GM19328 (cell line): ENCODE measurements at regions not wholly inside any gene's neighbourhood (a gene's known extent, or its start where the extent isn't known, plus 50 kb on each side); places are given as distances from the start of the nearest gene placed in this dataset.
"Not testable (repeated sequence)": the region's sequence is repeated elsewhere in the genome, so short reads cannot be mapped to it uniquely, and the experiment has no call there.

Source experiments
- ATAC-seq: cut with Tn5 transposase; IDR thresholded peaks from one replicate; pipeline ENCODE4 v1.9.1; 2021; ENCODE audit warnings: mild to moderate bottlenecking, moderate library complexity; ENCODE audit not compliant: unreplicated experiment

GRCh38 chr1:185409345-185409744, 92.3 kb upstream of the IVNS1ABP start:
- no peak for ATAC-seq

GRCh38 chr1:185408700-185409270, 91.7 kb upstream of the IVNS1ABP start:
- ATAC-seq = no peak

- no peak for ATAC-seq
Observed at GRCh38 chr1:185406691-185407009, 89.6 kb upstream of the IVNS1ABP start.

- no peak for ATAC-seq
Observed at GRCh38 chr1:185406006-185406690, 89.1 kb upstream of the IVNS1ABP start.

- no peak for ATAC-seq
Observed at GRCh38 chr1:185404907-185405568, 88.0 kb upstream of the IVNS1ABP start.

- no peak for ATAC-seq
Observed at GRCh38 chr1:185404291-185404690, 87.2 kb upstream of the IVNS1ABP start.

- no peak for ATAC-seq
Observed at GRCh38 chr1:185402930-185403329, 85.9 kb upstream of the IVNS1ABP start.

GRCh38 chr1:185401019-185401418, 84.0 kb upstream of the IVNS1ABP start:
- ATAC-seq = no peak

GRCh38 chr1:185400052-185400451, 83.0 kb upstream of the IVNS1ABP start:
- ATAC-seq = no peak

- no peak for ATAC-seq
Observed at GRCh38 chr1:185398599-185398998, 81.6 kb upstream of the IVNS1ABP start.

GRCh38 chr1:185398022-185398421, 81.0 kb upstream of the IVNS1ABP start:
- ATAC-seq = no peak

- ATAC-seq = no peak
Observed at GRCh38 chr1:185397183-185397582, 80.1 kb upstream of the IVNS1ABP start.

GRCh38 chr1:185396126-185396525, 79.1 kb upstream of the IVNS1ABP start:
- no peak for ATAC-seq

- no peak for ATAC-seq
Observed at GRCh38 chr1:185393815-185394214, 76.8 kb upstream of the IVNS1ABP start.

GRCh38 chr1:185393205-185393604, 76.2 kb upstream of the IVNS1ABP start:
- ATAC-seq = no peak

GRCh38 chr1:185388815-185389214, 71.8 kb upstream of the IVNS1ABP start:
- no peak for ATAC-seq

- no peak for ATAC-seq
Observed at GRCh38 chr1:185388346-185388745, 71.3 kb upstream of the IVNS1ABP start.

GRCh38 chr1:185385991-185386390, 68.9 kb upstream of the IVNS1ABP start:
- ATAC-seq = no peak

GRCh38 chr1:185383805-185384204, 66.8 kb upstream of the IVNS1ABP start:
- not testable (repeated sequence) for ATAC-seq

GRCh38 chr1:185377831-185378230, 60.8 kb upstream of the IVNS1ABP start:
- ATAC-seq = no peak

- no peak for ATAC-seq
Observed at GRCh38 chr1:185376840-185377635, 60.0 kb upstream of the IVNS1ABP start.

- no peak for ATAC-seq
Observed at GRCh38 chr1:185376288-185376687, 59.2 kb upstream of the IVNS1ABP start.
